ENCODE measurements at regions not wholly inside any gene's neighbourhood (a gene's known extent, or its start where the extent isn't known, plus 50 kb on each side); places are given as distances from the start of the nearest gene placed in this dataset.
"Not testable (repeated sequence)": the region's sequence is repeated elsewhere in the genome, so short reads cannot be mapped to it uniquely, and the experiment has no call there.

- not testable (repeated sequence) for DNase-seq (ENCODE audit: low read depth in 2 of 3, low spot score in 2 of 3)
These were observed 307.6 kb downstream of the SPATA31A1 start for GRCh38 chr9:39663020-39663419.

DNA sequence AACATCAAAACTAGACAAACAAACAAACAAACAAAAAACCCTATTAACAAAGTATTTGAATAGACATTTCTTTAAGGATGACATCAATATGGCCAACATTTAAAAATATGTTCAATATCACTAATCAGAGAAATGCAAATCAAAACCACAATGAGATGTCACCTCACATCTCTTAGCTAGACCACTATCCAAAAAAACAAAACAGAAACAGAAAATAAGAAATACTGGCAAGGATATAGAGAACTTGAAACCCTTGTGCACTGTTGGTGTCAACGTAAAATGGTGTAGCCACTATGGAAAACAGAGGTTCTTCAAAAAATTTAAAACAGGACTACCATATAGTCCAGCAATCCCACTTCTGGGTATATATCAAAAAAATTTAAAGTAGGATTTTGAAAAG lies 308.2 kb downstream of the SPATA31A1 start:
- DNase-seq (ENCODE audit: low read depth in 2 of 3, low spot score in 2 of 3) = not testable (repeated sequence)

GRCh38 chr9:39665020-39665419 lies 309.6 kb downstream of the SPATA31A1 start:
- DNase-seq (ENCODE audit: low read depth in 2 of 3, low spot score in 2 of 3) = not testable (repeated sequence)

- not testable (repeated sequence) for DNase-seq (ENCODE audit: low read depth in 2 of 3, low spot score in 2 of 3)
These were observed 319.2 kb downstream of the SPATA31A1 start for GRCh38 chr9:39674437-39675210.

GRCh38 chr9:39675211-39675553 lies 319.7 kb downstream of the SPATA31A1 start:
- not testable (repeated sequence) for DNase-seq (ENCODE audit: low read depth in 2 of 3, low spot score in 2 of 3)

DNA sequence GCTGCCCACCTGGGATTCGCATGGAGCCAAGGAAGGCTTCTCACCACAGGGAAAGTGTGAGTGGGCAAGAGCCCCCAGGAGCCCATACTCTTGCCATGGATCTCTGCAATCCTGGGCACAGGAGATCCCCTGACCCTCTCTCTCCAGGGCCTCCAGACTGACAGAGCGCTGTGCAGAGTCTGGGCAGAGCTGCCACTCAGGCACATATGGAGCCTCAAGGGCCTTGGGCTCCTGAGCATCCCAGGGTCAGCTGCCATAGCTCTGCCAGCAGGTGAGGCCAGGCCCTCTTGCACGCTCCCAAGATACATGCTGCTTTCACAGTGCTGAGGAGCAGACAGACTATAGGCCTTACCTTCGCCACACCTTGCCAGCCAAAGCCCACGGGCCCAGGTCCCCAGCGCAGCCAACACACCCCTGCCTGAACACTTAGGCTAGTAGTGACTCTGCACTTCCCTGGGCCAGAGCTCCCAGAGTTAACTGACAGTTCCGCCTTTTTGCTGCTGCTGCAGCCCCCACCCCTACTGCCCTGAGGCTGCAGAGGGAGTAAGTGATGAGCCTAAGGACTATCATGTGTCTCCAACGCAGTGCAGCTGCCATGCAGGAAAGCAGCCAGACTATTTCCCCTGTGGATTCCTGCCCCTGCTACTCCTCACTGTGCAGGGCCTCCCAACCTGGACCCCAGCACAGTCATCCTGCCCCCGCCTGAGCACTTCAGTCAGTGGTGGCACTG lies 323.2 kb downstream of the SPATA31A1 start:
- not testable (repeated sequence) for DNase-seq (ENCODE audit: low read depth in 2 of 3, low spot score in 2 of 3)

- not testable (repeated sequence) for DNase-seq (ENCODE audit: low read depth in 2 of 3, low spot score in 2 of 3)
These were observed 325.4 kb downstream of the SPATA31A1 start for GRCh38 chr9:39680694-39681401.

DNA sequence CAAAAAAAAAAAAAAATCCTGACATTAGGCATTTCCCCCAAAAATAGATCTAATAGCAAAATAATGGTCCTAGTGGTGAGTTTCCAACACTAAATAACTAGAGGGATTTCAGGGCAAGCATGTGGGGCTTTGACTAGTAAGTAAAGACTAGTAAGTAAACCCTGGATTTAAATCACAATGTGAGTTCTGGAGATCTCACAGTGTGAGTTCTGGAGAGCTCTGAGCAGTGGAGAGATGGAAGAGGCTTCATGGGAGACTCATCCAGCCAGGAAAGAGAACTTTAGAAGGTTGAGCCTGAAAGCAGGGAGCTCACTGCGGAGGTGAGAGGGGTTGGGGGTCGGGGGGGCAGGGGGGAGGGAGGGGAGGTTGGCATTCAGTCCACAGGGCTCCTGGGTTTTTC lies 373.4 kb downstream of the SPATA31A1 start:
- DNase-seq (ENCODE audit: low read depth in 2 of 3, low spot score in 2 of 3) = not testable (repeated sequence)

GRCh38 chr9:39744898-39745297 lies 389.4 kb downstream of the SPATA31A1 start:
- not testable (repeated sequence) for DNase-seq (ENCODE audit: low read depth in 2 of 3, low spot score in 2 of 3)

DNA sequence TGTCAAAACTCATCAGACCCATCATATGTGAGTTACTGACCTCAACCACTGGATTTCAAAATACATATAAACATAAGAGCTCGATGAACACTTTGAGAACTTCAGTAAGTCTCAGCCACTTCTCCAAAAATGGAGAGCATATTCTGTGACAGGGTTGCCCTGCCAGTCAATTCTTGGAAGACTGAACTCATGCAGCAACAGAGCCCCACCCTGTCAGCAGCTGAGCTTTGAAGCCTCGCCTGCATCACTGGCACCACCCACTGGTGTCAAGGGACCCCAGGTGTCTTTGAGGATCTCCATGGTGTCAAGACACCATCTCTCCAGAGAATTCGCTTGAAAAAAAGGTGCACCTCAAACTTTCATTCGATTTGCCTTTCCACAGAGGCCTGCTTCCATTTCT lies 420.1 kb downstream of the SPATA31A1 start:
- DNase-seq (ENCODE audit: low read depth in 2 of 3, low spot score in 2 of 3) = not testable (repeated sequence)

GRCh38 chr9:39791356-39791755 lies 435.9 kb downstream of the SPATA31A1 start:
- not testable (repeated sequence) for DNase-seq (ENCODE audit: low read depth in 2 of 3, low spot score in 2 of 3)

- DNase-seq (ENCODE audit: low read depth in 2 of 3, low spot score in 2 of 3) = not testable (repeated sequence)
These were observed 442.5 kb downstream of the SPATA31A1 start for GRCh38 chr9:39797935-39798334.

GRCh38 chr9:39799252-39799651 lies 443.8 kb downstream of the SPATA31A1 start:
- not testable (repeated sequence) for DNase-seq (ENCODE audit: low read depth in 2 of 3, low spot score in 2 of 3)

DNA sequence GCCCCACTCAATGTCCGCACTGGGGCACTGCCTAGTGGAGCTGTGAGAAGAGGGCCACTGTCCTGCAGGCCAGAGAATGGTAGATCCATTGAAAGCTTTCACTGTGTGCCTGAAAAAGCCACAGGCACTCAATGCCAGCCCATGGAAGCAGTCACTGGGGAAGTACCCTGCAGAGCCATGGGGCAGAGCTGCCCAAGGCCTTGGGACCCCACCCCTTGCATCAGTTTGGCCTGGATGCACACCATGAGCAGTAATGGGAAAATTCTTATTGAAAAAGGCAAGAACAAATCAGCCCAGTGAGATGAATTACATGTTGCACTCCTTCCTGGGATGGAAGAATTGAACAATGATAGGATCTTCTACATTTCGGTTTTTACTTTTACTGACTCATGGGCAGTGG lies 447.1 kb downstream of the SPATA31A1 start:
- not testable (repeated sequence) for DNase-seq (ENCODE audit: low read depth in 2 of 3, low spot score in 2 of 3)

DNA sequence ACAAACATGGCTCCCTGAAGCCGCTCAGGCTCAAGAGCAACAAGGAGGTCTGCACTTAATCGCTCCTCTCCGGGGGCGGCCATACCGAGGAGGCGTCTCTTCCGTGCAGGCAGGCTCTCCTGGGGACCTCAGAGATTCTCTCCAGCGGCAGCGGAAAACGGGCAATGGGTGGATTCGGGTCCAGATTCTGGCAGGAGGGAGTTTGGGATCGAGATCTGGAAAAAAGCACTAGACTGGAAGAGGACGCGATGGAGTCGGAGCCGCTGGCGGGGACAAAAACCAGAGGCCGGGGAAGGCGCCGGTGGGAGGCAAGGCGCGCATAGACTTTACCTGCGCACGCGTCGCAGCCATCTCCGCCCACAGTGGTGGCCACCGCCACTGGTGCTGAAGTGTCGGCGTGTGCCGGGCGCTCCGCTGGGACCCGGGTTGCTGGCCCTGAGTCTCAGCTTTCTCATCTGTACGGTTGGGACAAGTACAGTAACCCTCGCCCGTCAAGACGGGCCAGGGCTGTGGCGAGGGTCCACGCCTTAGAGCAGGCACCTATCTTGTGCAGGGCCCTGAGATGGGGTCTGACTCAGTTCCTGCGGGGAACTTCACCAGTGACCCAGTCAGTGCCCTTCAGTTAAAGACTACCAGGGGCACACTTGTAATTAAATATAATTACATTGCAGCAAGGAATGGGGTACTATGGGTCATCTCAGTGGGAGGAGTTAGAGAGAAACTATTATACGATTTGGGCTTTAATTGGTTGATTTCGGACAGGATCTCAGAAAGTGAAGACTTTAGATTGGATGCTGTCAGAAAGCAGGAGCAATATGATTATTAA lies 454.1 kb downstream of the SPATA31A1 start:
- peak; percentile 9 to 73 (median 50) for DNase-seq (ENCODE audit: low read depth in 2 of 3, low spot score in 2 of 3)

DNA sequence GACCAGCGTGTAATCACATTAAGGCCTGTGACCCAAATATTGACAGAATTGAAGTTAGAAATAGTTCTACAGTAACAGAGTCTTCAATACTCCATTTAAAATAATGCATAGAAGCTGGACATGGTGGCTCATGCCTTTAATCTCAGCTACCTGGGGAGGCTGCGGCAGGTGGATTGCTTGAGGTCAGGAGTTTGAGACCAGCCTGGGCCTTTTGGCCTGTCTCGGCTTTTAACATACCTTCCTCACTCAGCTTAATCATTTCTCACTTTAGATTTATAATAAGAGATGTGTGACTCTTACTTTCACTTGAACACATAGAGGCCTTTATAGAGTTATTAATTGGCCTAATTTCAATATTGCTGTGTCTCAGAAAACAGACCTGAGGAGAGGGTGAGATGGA lies 454.9 kb downstream of the SPATA31A1 start:
- DNase-seq (ENCODE audit: low read depth in 2 of 3, low spot score in 2 of 3) = not testable (repeated sequence)

DNA sequence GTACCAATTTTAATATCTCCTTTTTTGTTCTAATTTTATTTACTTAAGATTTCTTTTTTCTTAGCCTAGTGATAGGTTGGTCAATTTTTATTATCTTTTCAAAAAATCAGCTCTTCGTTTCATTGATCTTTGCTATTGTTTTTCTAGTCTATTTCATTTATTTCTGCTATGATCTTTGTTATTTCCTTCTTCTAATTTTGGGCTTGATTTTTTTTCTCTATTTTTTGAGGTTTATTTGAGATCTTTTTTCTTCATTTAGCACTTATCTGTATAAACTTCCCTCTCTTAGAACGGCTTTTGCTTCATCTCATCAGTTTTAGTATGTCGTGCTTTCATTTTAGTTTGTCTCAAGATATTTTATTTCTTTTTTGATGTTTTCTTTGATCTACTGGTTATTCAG lies 456.1 kb downstream of the SPATA31A1 start:
- DNase-seq (ENCODE audit: low read depth in 2 of 3, low spot score in 2 of 3) = not testable (repeated sequence)

GRCh38 chr9:39828457-39828856 lies 473.0 kb downstream of the SPATA31A1 start:
- DNase-seq (ENCODE audit: low read depth in 2 of 3, low spot score in 2 of 3) = not testable (repeated sequence)

Measured in hematopoietic multipotent progenitor cell (in vitro differentiated cells).